Uterus (tissue), 3 donors: ENCODE measurements at regions not wholly inside any gene's neighbourhood (a gene's known extent, or its start where the extent isn't known, plus 50 kb on each side); places are given as distances from the start of the nearest gene placed in this dataset.

Experiments
- DNase-seq, 2 donors: peaks; one replicate each; pipeline ENCODE4 v3.0.0-alpha.2; 2019 to 2020
- H3K27ac ChIP-seq, 2 donors: fragments of 200-600 bp; sonication (generic); 1 replicate in 1 of 2; 2 replicates in 1 of 2; pipeline ENCODE4 v1.5.1; 2016 to 2018
- H3K27me3 ChIP-seq, 2 donors: fragments of 200-600 bp; sonication (generic); one replicate each; pipeline ENCODE4 v1.5.1; 2018 to 2019; ENCODE audit warnings: control low read depth in 1 of 2
- H3K36me3 ChIP-seq, 2 donors: fragments of 200-600 bp; sonication (generic); one replicate each; pipeline ENCODE4 v1.5.1; 2019; ENCODE audit warnings: control low read depth in 1 of 2
- H3K4me1 ChIP-seq, 2 donors: fragments of 200-600 bp; sonication (generic); one replicate each; pipeline ENCODE4 v1.5.1; 2018 to 2019; ENCODE audit warnings: control low read depth in 1 of 2
- H3K4me3 ChIP-seq, 2 donors: fragments of 200-600 bp; sonication (generic); 1 replicate in 1 of 2; 2 replicates in 1 of 2; pipeline ENCODE4 v1.5.1; 2018 to 2019; ENCODE audit warnings: mild to moderate bottlenecking in 1 of 2
- H3K9me3 ChIP-seq, 2 donors: fragments of 200-600 bp; sonication (generic); one replicate each; pipeline ENCODE4 v1.5.1; 2019; ENCODE audit warnings: control low read depth in 1 of 2
- POLR2A ChIP-seq, 2 donors: fragments of 450-650 bp; IDR thresholded peaks; one replicate each; pipeline ENCODE4 v1.6.1; 2016; ENCODE audit warnings: antibody characterized with exemption in 2 of 2, mild to moderate bottlenecking in 1 of 2, moderate library complexity in 1 of 2
- intact Hi-C: fragments of 100-400 bp; cut with DNase I; formaldehyde crosslinking; loops from one replicate; pipeline ENCODE4 v1.15.1; 2023; ENCODE audit warnings: low total_unique reads
- TF ChIP-seq, protein P1 (sequence below), 4 experiments: fragments of 200-600 bp in 2 of 4; fragments of 450-650 bp in 2 of 4; sonication (generic) in 2 of 4; IDR thresholded peaks; one replicate each; pipeline ENCODE4 v1.5.1; 2016 to 2019; ENCODE audit warnings: antibody characterized with exemption in 4 of 4, mild to moderate bottlenecking in 2 of 4, moderate library complexity in 1 of 4
- donor health status: DM: yes; HTN: yes; CAD: no.

DNA sequence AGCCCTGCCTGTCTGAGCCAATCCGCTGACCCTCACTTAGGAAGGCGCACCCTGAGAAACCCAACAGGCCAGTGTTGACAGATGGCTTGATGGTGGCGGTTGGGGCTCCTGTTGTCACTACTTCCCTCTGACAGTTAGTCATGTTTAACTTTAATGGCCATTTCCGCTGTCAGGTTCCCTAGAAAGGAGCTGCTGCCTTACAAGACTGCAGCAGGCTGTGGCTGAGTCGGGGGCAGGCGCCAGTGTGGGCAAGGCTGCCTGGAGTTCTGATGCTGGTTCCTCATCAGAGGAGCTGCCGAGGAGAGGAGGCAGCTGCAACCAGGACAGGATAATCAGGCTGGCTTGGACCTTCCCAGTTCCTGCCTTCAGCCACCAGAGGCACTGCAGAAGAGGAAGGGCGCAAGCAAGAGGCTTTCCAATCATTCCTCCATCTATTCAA lies 223.2 kb upstream of the DYNLRB2 start:
- no peak for TF ChIP-seq POLR2A (IDR thresholded peaks at IDR 0.05)
- TF ChIP-seq, protein P1, sequence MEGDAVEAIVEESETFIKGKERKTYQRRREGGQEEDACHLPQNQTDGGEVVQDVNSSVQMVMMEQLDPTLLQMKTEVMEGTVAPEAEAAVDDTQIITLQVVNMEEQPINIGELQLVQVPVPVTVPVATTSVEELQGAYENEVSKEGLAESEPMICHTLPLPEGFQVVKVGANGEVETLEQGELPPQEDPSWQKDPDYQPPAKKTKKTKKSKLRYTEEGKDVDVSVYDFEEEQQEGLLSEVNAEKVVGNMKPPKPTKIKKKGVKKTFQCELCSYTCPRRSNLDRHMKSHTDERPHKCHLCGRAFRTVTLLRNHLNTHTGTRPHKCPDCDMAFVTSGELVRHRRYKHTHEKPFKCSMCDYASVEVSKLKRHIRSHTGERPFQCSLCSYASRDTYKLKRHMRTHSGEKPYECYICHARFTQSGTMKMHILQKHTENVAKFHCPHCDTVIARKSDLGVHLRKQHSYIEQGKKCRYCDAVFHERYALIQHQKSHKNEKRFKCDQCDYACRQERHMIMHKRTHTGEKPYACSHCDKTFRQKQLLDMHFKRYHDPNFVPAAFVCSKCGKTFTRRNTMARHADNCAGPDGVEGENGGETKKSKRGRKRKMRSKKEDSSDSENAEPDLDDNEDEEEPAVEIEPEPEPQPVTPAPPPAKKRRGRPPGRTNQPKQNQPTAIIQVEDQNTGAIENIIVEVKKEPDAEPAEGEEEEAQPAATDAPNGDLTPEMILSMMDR (IDR thresholded peaks at IDR 0.05), result no peak
- Histone ChIP-seq H3K36me3 (no peaks in the 10 kb centered on the region), H3K9me3 (no peaks in the 10 kb centered on the region), H3K4me1 (no peaks in the 10 kb centered on the region), H3K4me3 (no peak overlapping the region), H3K27ac (no peak overlapping the region), H3K27me3 (no peaks in the 10 kb centered on the region)
- no peak for DNase-seq
- intact Hi-C loops, result no loop called here

DNA sequence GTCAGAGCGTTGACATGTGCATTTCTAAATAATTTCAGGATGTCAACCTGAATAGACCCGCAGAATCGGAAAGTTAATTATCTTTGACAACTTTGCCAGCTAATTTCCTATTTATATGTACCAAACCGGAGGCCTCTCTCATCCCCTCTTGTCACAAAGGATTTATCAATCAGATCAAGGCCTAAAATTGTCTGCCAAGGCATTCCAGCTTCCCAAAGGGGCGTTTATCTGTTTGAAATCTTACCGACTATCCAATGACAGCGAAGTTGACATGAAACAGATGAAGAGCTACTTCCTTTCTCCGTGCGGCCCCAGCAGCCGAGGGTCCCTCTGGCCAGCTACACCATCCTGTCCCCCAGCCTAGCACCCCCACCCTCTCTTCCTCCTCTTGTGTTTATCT lies 223.7 kb upstream of the DYNLRB2 start:
- TF ChIP-seq, protein P1 (IDR thresholded peaks at IDR 0.05), result no peak
- TF ChIP-seq POLR2A (IDR thresholded peaks at IDR 0.05), result no peak
- Histone ChIP-seq H3K9me3 (no peaks in the 10 kb centered on the region), H3K36me3 (no peaks in the 10 kb centered on the region), H3K4me3 (no peak overlapping the region), H3K27ac (no peak overlapping the region), H3K4me1 (no peaks in the 10 kb centered on the region), H3K27me3 (no peaks in the 10 kb centered on the region)
- DNase-seq, result no peak
- intact Hi-C loops, result no loop called here

DNA sequence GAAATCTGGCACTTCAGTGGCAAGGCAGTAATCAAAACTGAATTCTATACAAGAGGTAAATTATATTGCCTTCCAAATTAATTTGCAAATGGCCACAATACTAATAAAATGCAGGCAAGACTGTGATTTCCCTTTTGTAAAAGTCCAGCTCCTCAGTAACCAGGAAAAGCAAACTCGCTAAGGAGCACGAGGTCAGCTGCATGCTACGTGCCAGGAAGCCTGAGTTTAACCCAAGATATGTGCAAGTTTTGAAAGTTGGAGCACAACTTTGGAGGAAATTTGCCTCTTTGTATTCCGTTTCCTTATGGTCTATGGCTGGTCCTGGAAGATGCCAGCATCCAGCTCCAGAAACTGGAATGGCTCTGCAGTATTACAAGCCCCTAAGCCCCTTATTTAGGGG lies 226.8 kb upstream of the DYNLRB2 start:
- Histone ChIP-seq H3K9me3 (no peaks in the 10 kb centered on the region), H3K27me3 (no peaks in the 10 kb centered on the region), H3K4me1 (no peaks in the 10 kb centered on the region), H3K36me3 (no peaks in the 10 kb centered on the region), H3K27ac (no peak overlapping the region), H3K4me3 (no peak overlapping the region)
- intact Hi-C loops, result no loop called here
- DNase-seq, result no peak
- no peak for TF ChIP-seq POLR2A (IDR thresholded peaks at IDR 0.05)
- TF ChIP-seq, protein P1 (IDR thresholded peaks at IDR 0.05), result no peak

DNA sequence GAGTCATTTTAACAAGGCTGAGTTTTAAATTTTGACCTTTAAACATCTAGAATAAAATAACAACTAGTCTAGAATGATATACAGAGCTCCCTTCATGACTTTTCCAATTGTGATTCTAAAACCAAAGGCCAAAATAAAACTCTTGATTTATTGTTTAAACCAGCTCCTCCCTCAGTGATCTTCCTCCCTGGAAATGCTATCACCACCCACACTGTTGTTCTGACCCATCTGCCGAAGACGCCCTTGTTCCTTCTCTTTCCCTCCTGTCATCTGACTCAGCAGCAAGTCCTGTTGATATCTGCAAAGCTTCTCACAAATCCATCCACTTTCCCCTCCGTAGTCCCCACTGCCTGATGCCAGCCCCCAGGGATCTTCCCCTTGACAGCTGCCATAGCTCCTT lies 231.6 kb upstream of the DYNLRB2 start:
- TF ChIP-seq, protein P1 (IDR thresholded peaks at IDR 0.05), result no peak
- no peak for TF ChIP-seq POLR2A (IDR thresholded peaks at IDR 0.05)
- Histone ChIP-seq H3K4me3 (no peak overlapping the region), H3K9me3 (no peaks in the 10 kb centered on the region), H3K4me1 (no peaks in the 10 kb centered on the region), H3K27ac (peak overlapping the region; percentile 69 to 75), H3K36me3 (no peaks in the 10 kb centered on the region), H3K27me3 (no peaks in the 10 kb centered on the region)
- peak; percentile 42 to 59 for DNase-seq
- intact Hi-C loops, result no loop called here

DNA sequence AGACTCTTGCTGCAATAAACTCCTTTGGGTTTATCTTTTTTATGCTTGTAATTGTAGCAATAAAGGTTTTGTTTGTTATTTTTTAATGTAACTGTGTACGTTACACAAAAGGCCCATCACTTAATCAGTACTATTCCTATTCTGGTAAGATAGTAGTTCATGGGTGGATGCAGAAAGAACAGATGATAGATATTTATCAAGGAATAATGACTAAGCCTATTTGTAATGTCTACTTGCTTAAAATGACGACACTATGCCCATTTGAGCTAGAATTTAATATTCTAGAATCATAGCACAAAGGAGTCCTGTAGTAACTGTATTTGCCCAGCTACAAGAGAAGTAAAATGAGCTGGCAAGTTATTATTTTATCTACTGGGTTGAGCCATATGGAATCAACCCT lies 235.4 kb upstream of the DYNLRB2 start:
- intact Hi-C loops, result no loop called here
- Histone ChIP-seq H3K27ac (no peak overlapping the region), H3K4me3 (no peak overlapping the region), H3K36me3 (no peaks in the 10 kb centered on the region), H3K9me3 (no peaks in the 10 kb centered on the region), H3K27me3 (no peaks in the 10 kb centered on the region), H3K4me1 (no peaks in the 10 kb centered on the region)
- no peak for DNase-seq
- TF ChIP-seq, protein P1 (IDR thresholded peaks at IDR 0.05), result no peak
- TF ChIP-seq POLR2A (IDR thresholded peaks at IDR 0.05), result no peak
